HEK293 (cell line): ENCODE measurements at regions not wholly inside any gene's neighbourhood (a gene's known extent, or its start where the extent isn't known, plus 50 kb on each side); places are given as distances from the start of the nearest gene placed in this dataset.

Experiments used
- CTCF ChIA-PET: fragments of 350-600 bp; formaldehyde crosslinking; extraction: SDS; loops from one replicate; lab custom pipeline; 2021; ENCODE audit warnings: antibody characterized with exemption; lab: Yijun Ruan, JAX
- POLR2A ChIA-PET: fragments of 300-600 bp; formaldehyde crosslinking; extraction: SDS; loops from one replicate; lab custom pipeline; 2020; ENCODE audit warnings: antibody characterized with exemption, inconsistent platforms; lab: Yijun Ruan, JAX
- H3K27ac ChIP-seq: fragments of 200-500 bp; sonication (Bioruptor generic); 2 replicates; pipeline ENCODE4 v1.5.1; 2014; ENCODE audit warnings: low read depth, low read length, control low read depth, inconsistent platforms; ENCODE audit errors: extremely low read depth
- H3K36me3 ChIP-seq, 2 experiments: fragments of 200-500 bp in 1 of 2; sonication (Bioruptor generic) in 1 of 2; 1 replicate in 1 of 2; 2 replicates in 1 of 2; pipeline ENCODE4 v1.5.1; 2014 to 2017; ENCODE audit warnings: inconsistent platforms in 2 of 2, low read length in 2 of 2; ENCODE audit not compliant: control insufficient read depth in 2 of 2, insufficient read depth in 1 of 2
- H3K4me1 ChIP-seq: fragments of 200-500 bp; sonication (Bioruptor generic); 2 replicates; pipeline ENCODE4 v1.5.1; 2014; ENCODE audit warnings: mild to moderate bottlenecking, low read length, inconsistent platforms; ENCODE audit not compliant: control insufficient read depth, insufficient read depth
- H3K4me3 ChIP-seq: 2 replicates; pipeline ENCODE4 v1.5.1; 2011; ENCODE audit warnings: low read depth, mild to moderate bottlenecking, control low read depth, low read length, moderate library complexity
- H3K9me3 ChIP-seq: fragments of 200-500 bp; sonication (Bioruptor generic); 2 replicates; pipeline ENCODE4 v1.5.1; 2014; ENCODE audit warnings: low read depth, low read length, inconsistent platforms; ENCODE audit not compliant: control insufficient read depth, insufficient read depth
- ATF2 ChIP-seq: fragments of 450-650 bp; formaldehyde crosslinking; IDR thresholded peaks from 2 replicates; pipeline ENCODE4 v1.5.1; 2016; ENCODE audit warnings: missing biosample characterization, missing genetic modification characterization, low read depth
- GLI2 ChIP-seq: fragments of 450-650 bp; formaldehyde crosslinking; IDR thresholded peaks from 2 replicates; pipeline ENCODE4; 2017; ENCODE audit warnings: missing biosample characterization, missing genetic modification characterization, low read depth, borderline replicate concordance
- KLF17 ChIP-seq: fragments of 450-650 bp; formaldehyde crosslinking; IDR thresholded peaks from 2 replicates; pipeline ENCODE4 v1.5.1; 2016; ENCODE audit warnings: missing biosample characterization, missing genetic modification characterization
- ZBTB21 ChIP-seq: fragments of 450-650 bp; formaldehyde crosslinking; IDR thresholded peaks from 2 replicates; pipeline ENCODE4 v1.5.1; 2017; ENCODE audit warnings: missing biosample characterization, missing genetic modification characterization
- ZNF146 ChIP-seq: fragments of 450-650 bp; formaldehyde crosslinking; IDR thresholded peaks from 2 replicates; pipeline ENCODE4 v1.5.1; 2016; ENCODE audit warnings: missing biosample characterization, missing genetic modification characterization
- ZNF175 ChIP-seq: fragments of 450-650 bp; formaldehyde crosslinking; IDR thresholded peaks from 2 replicates; pipeline ENCODE4 v1.5.1; 2016; ENCODE audit warnings: missing biosample characterization, missing genetic modification characterization
- ZNF335 ChIP-seq: fragments of 450-650 bp; formaldehyde crosslinking; conservative IDR thresholded peaks from 2 replicates; pipeline ENCODE4 v1.5.1; 2016; ENCODE audit warnings: missing biosample characterization, missing genetic modification characterization
- ZNF560 ChIP-seq: fragments of 450-650 bp; formaldehyde crosslinking; IDR thresholded peaks from 2 replicates; pipeline ENCODE4 v1.5.1; 2017; ENCODE audit warnings: missing biosample characterization, missing genetic modification characterization, borderline replicate concordance
- ZNF654 ChIP-seq: fragments of 450-650 bp; formaldehyde crosslinking; IDR thresholded peaks from 2 replicates; pipeline ENCODE4 v1.5.1; 2016; ENCODE audit warnings: low read depth, missing biosample characterization, missing genetic modification characterization
- TF ChIP-seq, protein P1 (sequence below): fragments of 450-650 bp; formaldehyde crosslinking; IDR thresholded peaks from 2 replicates; pipeline ENCODE4 v1.5.1; 2016; ENCODE audit warnings: missing biosample characterization, missing genetic modification characterization, borderline replicate concordance
- TF ChIP-seq, protein P2 (sequence below): fragments of 450-650 bp; formaldehyde crosslinking; IDR thresholded peaks from 2 replicates; pipeline ENCODE4 v1.5.1; 2016; ENCODE audit warnings: missing biosample characterization, missing genetic modification characterization
- TF ChIP-seq, protein P3 (sequence below): fragments of 450-650 bp; formaldehyde crosslinking; IDR thresholded peaks from 2 replicates; pipeline ENCODE4 v1.5.1; 2017; ENCODE audit warnings: missing biosample characterization, missing genetic modification characterization
- TF ChIP-seq, protein P4 (sequence below): fragments of 450-650 bp; formaldehyde crosslinking; IDR thresholded peaks from 2 replicates; pipeline ENCODE4 v1.5.1; 2016; ENCODE audit warnings: missing biosample characterization, missing genetic modification characterization
- TF ChIP-seq, protein P5 (sequence below): fragments of 450-650 bp; formaldehyde crosslinking; IDR thresholded peaks from 2 replicates; pipeline ENCODE4 v1.5.1; 2017; ENCODE audit warnings: missing biosample characterization, missing genetic modification characterization

DNA sequence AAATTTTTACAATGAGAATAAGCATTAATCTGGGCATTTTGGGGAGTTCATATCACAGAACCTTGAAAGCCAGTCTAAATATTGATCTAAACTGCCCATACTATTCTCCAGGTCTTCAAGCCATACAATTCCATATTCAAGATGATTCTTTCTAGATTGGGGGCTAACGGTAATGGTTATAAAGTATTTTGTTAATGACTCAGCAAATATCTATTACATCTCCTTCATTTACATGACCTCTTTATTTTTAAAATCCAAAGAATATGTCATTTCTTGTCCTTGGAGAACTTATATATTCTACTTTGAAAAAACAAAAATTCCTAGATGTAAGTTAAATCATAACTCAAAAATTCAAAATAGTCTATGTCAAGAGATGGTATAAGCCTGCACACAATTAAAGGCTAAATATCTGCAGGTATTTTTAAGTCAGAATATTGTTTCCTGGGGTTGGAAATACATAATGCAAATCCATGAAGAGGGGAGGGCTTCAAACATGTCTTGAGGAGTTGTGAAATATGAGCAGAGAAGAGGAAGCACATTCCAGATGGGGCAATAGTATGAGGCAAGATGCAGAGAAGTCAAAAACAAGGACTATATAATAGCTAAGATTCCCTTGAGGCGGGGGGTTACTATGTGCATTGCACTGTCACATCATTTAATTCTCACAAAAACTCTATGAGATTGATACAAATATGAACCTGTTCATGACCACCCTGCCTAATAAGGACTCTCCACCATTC is 526.4 kb downstream of the NR2F1-AS1 start:
- TF ChIP-seq, protein P1, sequence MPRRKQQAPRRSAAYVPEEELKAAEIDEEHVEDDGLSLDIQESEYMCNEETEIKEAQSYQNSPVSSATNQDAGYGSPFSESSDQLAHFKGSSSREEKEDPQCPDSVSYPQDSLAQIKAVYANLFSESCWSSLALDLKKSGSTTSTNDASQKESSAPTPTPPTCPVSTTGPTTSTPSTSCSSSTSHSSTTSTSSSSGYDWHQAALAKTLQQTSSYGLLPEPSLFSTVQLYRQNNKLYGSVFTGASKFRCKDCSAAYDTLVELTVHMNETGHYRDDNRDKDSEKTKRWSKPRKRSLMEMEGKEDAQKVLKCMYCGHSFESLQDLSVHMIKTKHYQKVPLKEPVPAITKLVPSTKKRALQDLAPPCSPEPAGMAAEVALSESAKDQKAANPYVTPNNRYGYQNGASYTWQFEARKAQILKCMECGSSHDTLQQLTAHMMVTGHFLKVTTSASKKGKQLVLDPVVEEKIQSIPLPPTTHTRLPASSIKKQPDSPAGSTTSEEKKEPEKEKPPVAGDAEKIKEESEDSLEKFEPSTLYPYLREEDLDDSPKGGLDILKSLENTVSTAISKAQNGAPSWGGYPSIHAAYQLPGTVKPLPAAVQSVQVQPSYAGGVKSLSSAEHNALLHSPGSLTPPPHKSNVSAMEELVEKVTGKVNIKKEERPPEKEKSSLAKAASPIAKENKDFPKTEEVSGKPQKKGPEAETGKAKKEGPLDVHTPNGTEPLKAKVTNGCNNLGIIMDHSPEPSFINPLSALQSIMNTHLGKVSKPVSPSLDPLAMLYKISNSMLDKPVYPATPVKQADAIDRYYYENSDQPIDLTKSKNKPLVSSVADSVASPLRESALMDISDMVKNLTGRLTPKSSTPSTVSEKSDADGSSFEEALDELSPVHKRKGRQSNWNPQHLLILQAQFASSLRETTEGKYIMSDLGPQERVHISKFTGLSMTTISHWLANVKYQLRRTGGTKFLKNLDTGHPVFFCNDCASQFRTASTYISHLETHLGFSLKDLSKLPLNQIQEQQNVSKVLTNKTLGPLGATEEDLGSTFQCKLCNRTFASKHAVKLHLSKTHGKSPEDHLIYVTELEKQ = no peak
- TF ChIP-seq, protein P2, sequence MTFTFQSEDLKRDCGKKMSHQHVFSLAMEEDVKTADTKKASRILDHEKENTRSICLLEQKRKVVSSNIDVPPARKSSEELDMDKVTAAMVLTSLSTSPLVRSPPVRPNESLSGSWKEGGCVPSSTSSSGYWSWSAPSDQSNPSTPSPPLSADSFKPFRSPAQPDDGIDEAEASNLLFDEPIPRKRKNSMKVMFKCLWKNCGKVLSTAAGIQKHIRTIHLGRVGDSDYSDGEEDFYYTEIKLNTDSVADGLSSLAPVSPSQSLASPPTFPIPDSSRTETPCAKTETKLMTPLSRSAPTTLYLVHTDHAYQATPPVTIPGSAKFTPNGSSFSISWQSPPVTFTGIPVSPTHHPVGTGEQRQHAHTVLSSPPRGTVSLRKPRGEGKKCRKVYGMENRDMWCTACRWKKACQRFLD (tag by site-specific recombination) = no peak
- TF ChIP-seq, protein P3, sequence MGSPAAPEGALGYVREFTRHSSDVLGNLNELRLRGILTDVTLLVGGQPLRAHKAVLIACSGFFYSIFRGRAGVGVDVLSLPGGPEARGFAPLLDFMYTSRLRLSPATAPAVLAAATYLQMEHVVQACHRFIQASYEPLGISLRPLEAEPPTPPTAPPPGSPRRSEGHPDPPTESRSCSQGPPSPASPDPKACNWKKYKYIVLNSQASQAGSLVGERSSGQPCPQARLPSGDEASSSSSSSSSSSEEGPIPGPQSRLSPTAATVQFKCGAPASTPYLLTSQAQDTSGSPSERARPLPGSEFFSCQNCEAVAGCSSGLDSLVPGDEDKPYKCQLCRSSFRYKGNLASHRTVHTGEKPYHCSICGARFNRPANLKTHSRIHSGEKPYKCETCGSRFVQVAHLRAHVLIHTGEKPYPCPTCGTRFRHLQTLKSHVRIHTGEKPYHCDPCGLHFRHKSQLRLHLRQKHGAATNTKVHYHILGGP = no peak
- no peak for TF ChIP-seq ATF2 (tag by site-specific recombination)
- no peak for TF ChIP-seq ZNF335
- TF ChIP-seq, protein P4, sequence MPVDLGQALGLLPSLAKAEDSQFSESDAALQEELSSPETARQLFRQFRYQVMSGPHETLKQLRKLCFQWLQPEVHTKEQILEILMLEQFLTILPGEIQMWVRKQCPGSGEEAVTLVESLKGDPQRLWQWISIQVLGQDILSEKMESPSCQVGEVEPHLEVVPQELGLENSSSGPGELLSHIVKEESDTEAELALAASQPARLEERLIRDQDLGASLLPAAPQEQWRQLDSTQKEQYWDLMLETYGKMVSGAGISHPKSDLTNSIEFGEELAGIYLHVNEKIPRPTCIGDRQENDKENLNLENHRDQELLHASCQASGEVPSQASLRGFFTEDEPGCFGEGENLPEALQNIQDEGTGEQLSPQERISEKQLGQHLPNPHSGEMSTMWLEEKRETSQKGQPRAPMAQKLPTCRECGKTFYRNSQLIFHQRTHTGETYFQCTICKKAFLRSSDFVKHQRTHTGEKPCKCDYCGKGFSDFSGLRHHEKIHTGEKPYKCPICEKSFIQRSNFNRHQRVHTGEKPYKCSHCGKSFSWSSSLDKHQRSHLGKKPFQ (tag by site-specific recombination) = no peak
- TF ChIP-seq KLF17 (tag by site-specific recombination) = no peak
- TF ChIP-seq ZNF654 (tag by site-specific recombination) = no peak
- no peak for TF ChIP-seq ZNF146 (tag by site-specific recombination)
- no peak for TF ChIP-seq GLI2
- no peak for TF ChIP-seq ZBTB21
- TF ChIP-seq ZNF175 (tag by site-specific recombination) = no peak
- TF ChIP-seq, all 188 proteins: peak for 0
- Histone ChIP-seq H3K27ac (no peak overlapping the region), H3K4me3 (no peak overlapping the region), H3K9me3 (no peaks in the 10 kb centered on the region), H3K4me1 (peaks cover 5% of the 10 kb centered on the region; the same call in 1 of the 2 replicates), H3K36me3 (no peaks in the 10 kb centered on the region)
- ChIA-PET POLR2A (no interaction called here), CTCF (interaction anchor here (0.6 kb wide), 1 partner anchor 669 kb away, joined by 3 read pairs; no protein-coding TSS in a partner anchor)

- Histone ChIP-seq H3K4me3 (no peak overlapping the region), H3K36me3 (no peaks in the 10 kb centered on the region), H3K9me3 (no peaks in the 10 kb centered on the region), H3K4me1 (peaks cover 5% of the 10 kb centered on the region; the same call in 1 of the 2 replicates), H3K27ac (no peak overlapping the region)
- no peak for TF ChIP-seq ZNF560 (tag by site-specific recombination)
- TF ChIP-seq, protein P5, sequence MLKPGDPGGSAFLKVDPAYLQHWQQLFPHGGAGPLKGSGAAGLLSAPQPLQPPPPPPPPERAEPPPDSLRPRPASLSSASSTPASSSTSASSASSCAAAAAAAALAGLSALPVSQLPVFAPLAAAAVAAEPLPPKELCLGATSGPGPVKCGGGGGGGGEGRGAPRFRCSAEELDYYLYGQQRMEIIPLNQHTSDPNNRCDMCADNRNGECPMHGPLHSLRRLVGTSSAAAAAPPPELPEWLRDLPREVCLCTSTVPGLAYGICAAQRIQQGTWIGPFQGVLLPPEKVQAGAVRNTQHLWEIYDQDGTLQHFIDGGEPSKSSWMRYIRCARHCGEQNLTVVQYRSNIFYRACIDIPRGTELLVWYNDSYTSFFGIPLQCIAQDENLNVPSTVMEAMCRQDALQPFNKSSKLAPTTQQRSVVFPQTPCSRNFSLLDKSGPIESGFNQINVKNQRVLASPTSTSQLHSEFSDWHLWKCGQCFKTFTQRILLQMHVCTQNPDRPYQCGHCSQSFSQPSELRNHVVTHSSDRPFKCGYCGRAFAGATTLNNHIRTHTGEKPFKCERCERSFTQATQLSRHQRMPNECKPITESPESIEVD (tag by site-specific recombination) = peak; percentile 70
- POLR2A ChIA-PET = no interaction called here
- CTCF ChIA-PET = interaction anchor here (0.6 kb wide), 2 partner anchors 195 to 670 kb away, joined by 3 to 4 read pairs; no protein-coding TSS in a partner anchor
Observed at GRCh38 chr5:93053825-93054224, 527.2 kb downstream of the NR2F1-AS1 start.
